Pancreas (tissue), 10 donors: ENCODE measurements at regions not wholly inside any gene's neighbourhood (a gene's known extent, or its start where the extent isn't known, plus 50 kb on each side); places are given as distances from the start of the nearest gene placed in this dataset.

ENCODE experiments used
- ATAC-seq, 4 donors: fragments of 200-7000 bp; cut with Tn5 transposase; one replicate each; pipeline versions ENCODE4 v1.8.0 to v1.9.1; 2020; ENCODE audit warnings: mild to moderate bottlenecking in 4 of 4, moderate library complexity in 4 of 4
- DNase-seq, 6 donors: peaks; one replicate each; pipeline ENCODE4 v3.0.0-alpha.2; 2020
- FAIRE-seq: peaks from 2 replicates; lab custom pipeline; 2012; peaks lifted over from hg19 to GRCh38; lab: Jason Lieb, UNC
- H3K27ac ChIP-seq, 4 donors: fragments of 200-600 bp; sonication (generic); 1 replicate in 3 of 4; 2 replicates in 1 of 4; pipeline versions ENCODE4 v1.5.0 to v1.8.0; 2020
- H3K27me3 ChIP-seq, 4 donors: fragments of 200-600 bp; one replicate each; pipeline ENCODE4 v1.8.0; 2021
- H3K36me3 ChIP-seq, 3 donors: fragments of 200-600 bp; sonication (generic) in 1 of 3; one replicate each; pipeline versions ENCODE4 v1.5.0 to v1.8.0; 2020 to 2021
- H3K4me1 ChIP-seq, 3 donors: fragments of 200-600 bp; one replicate each; pipeline ENCODE4 v1.8.0; 2021
- H3K4me3 ChIP-seq, 4 donors: fragments of 200-600 bp; sonication (generic) in 2 of 4; one replicate each; pipeline versions ENCODE4 v1.5.0 to v1.8.0; 2020 to 2021
- H3K9me3 ChIP-seq, 4 donors: fragments of 200-600 bp; one replicate each; pipeline ENCODE4 v1.8.0; 2021
- CTCF ChIP-seq, 4 donors: fragments of 200-600 bp; sonication (generic) in 3 of 4; IDR thresholded peaks; one replicate each; pipeline versions ENCODE4 v1.5.0 to v1.8.0; 2021; ENCODE audit warnings: antibody characterized with exemption in 4 of 4
- WGBS, 2 donors: extraction: QIAGEN DNeasy Blood & Tissue Kit; methylation state at CpG; one replicate each; pipeline ENCODE4 v1.1.7; 2013; 5-methylcytosine and 5-hydroxymethylcytosine counted together
- intact Hi-C, 3 donors: fragments of 100-400 bp; cut with DNase I; formaldehyde crosslinking; loops; one replicate each; pipeline versions ENCODE4 v1.11.1 to v1.14.2; 2022
- donor health status: healthy with polysubstance abuse.
- donor health status: DM: no; HTN: no; CAD: no; lungs with moderate emphysema.
- donor health status: DM: no; HTN: no; CAD: no.
- donor health status: control.
- donor health status: control.
- donor health status: Bipolar disorder and iron deficiency.
- donor health status: DM: yes; HTN: yes; CAD: no.
- donor health status: DM: no; HTN: no; CAD: no.
- donor health status: DM: no; HTN: no; CAD: no.
- donor health status: DM: yes; HTN: yes; CAD: no.

DNA sequence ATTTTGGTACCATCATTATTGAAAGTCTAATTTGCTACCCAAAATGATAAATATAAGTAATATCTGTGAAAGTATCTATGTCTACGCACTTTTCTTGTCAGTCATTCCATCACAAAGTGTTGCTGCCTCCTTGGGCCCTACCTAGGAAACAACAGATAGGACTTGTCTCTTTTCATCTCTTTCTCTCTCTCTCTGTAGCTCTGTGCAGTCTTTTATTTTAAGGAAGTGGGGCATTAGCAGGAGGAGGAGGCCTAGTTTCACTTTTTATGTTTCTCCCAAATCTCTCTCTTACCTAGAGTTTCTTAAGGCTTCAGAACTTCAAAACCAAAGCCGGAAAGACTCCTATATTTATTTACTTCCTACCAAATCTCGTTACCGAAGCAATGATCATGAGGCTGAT lies 354.8 kb upstream of the LUZP2 start:
- no peak for TF ChIP-seq CTCF (IDR thresholded peaks at IDR 0.05)
- H3K27ac ChIP-seq = no peak overlapping the region
- H3K9me3 ChIP-seq = no peaks in the 10 kb centered on the region
- H3K27me3 ChIP-seq = no peaks in the 10 kb centered on the region
- H3K4me3 ChIP-seq = no peak overlapping the region
- no peaks in the 10 kb centered on the region for H3K4me1 ChIP-seq
- no peak for FAIRE-seq
- DNase-seq = no peak
- intact Hi-C loops = no loop called here
- 73 to 81% methylated on average over 4 of the region's 4 CpGs for WGBS, 2 donors
- no peaks in the 10 kb centered on the region for H3K36me3 ChIP-seq
- ATAC-seq = no peak

GRCh38 chr11:24145411-24145810 lies 351.4 kb upstream of the LUZP2 start:
- H3K36me3 ChIP-seq = no peaks in the 10 kb centered on the region
- H3K27me3 ChIP-seq = no peaks in the 10 kb centered on the region
- ATAC-seq (no peak), FAIRE-seq (no peak), DNase-seq (no peak)
- TF ChIP-seq CTCF (IDR thresholded peaks at IDR 0.05) = no peak
- no peak overlapping the region for H3K4me3 ChIP-seq
- H3K4me1 ChIP-seq = no peaks in the 10 kb centered on the region
- WGBS, 2 donors = 50 to 60% methylated on average over 5 of the region's 5 CpGs
- intact Hi-C loops = no loop called here
- H3K27ac ChIP-seq = no peak overlapping the region
- H3K9me3 ChIP-seq = no peaks in the 10 kb centered on the region

GRCh38 chr11:24153337-24153736 lies 343.5 kb upstream of the LUZP2 start:
- intact Hi-C loops = no loop called here

GRCh38 chr11:24155792-24156191 lies 341.1 kb upstream of the LUZP2 start:
- no peaks in the 10 kb centered on the region for H3K36me3 ChIP-seq
- ATAC-seq (no peak), DNase-seq (no peak), FAIRE-seq (no peak)
- H3K4me1 ChIP-seq = no peaks in the 10 kb centered on the region
- no peaks in the 10 kb centered on the region for H3K9me3 ChIP-seq
- TF ChIP-seq CTCF (IDR thresholded peaks at IDR 0.05) = no peak
- H3K27ac ChIP-seq = no peak overlapping the region
- 77 to 78% methylated on average over 7 of the region's 7 CpGs for WGBS, 2 donors
- H3K27me3 ChIP-seq = no peaks in the 10 kb centered on the region
- intact Hi-C loops = no loop called here
- H3K4me3 ChIP-seq = no peak overlapping the region

More at GRCh38 chr11:24153337-24153736, 343.5 kb upstream of the LUZP2 start:
- H3K4me1 ChIP-seq = no peaks in the 10 kb centered on the region
- no peak for TF ChIP-seq CTCF (IDR thresholded peaks at IDR 0.05)
- H3K36me3 ChIP-seq = no peaks in the 10 kb centered on the region
- H3K27me3 ChIP-seq = no peaks in the 10 kb centered on the region
- H3K27ac ChIP-seq = no peak overlapping the region
- 60 to 64% methylated on average over 1 of the region's 1 CpG for WGBS, 2 donors
- FAIRE-seq = no peak
- DNase-seq = no peak
- no peak for ATAC-seq
- no peak overlapping the region for H3K4me3 ChIP-seq
- no peaks in the 10 kb centered on the region for H3K9me3 ChIP-seq

DNA sequence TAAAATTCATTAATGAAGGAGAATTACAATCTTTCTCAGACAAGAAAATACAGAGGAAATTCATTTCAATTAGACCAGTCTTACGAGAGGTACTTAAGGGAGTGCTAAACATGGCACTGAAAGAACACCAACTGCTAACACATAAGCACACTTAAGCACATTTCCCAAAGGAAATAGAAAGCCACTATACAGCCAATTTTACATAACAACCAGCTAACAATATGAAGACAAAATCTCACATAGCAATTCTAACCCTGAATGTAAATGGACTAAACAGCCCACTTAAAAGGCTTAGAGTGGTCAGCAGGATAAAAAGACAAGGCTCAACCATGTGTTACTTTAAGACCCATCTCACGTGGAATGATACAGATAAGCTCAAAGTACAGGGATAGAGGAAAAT lies 339.5 kb upstream of the LUZP2 start:
- no peak for DNase-seq
- no peaks in the 10 kb centered on the region for H3K36me3 ChIP-seq
- no peaks in the 10 kb centered on the region for H3K27me3 ChIP-seq
- WGBS, 2 donors = 45 to 55% methylated on average over 2 of the region's 2 CpGs
- no peaks in the 10 kb centered on the region for H3K4me1 ChIP-seq
- ATAC-seq = no peak
- no peak overlapping the region for H3K27ac ChIP-seq
- H3K9me3 ChIP-seq = no peaks in the 10 kb centered on the region
- H3K4me3 ChIP-seq = no peak overlapping the region
- FAIRE-seq = no peak
- intact Hi-C loops = no loop called here
- TF ChIP-seq CTCF (IDR thresholded peaks at IDR 0.05) = no peak
